ENCODE measurements at regions not wholly inside any gene's neighbourhood (a gene's known extent, or its start where the extent isn't known, plus 50 kb on each side); places are given as distances from the start of the nearest gene placed in this dataset.

DNA sequence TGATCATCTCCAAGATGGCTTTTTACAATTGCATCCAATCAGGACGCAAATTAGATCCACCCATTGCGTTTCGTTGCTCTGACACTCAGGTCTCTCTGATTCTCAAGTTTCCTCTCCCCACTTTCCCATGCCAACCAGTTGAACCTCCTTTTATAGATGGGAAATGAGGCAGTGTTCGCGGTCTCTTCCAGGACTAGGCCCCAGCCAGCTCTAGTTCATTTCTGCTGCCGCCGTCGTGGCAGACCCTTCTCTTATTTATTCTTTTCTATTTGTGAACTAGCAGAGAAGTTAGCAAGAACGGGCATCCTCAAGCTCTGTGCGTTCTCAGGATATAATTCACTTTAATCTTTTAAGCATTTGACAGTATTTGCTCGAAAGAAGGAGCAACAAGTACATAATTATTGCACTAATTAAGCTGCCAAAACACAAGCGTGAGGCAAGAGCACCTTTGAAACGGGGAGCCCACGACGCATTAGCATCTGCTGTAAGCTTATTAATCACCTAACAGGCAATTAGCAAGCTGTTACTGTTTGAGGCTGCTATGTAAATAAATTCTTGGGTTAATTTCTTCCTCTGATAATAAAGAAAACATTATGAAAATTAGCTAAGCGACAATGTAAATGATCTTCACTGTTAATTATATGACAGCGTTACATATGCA is 246.4 kb upstream of the TLE3 start:
- POLR2A ChIA-PET (ENCODE audit: low non-redundant PET), result no interaction called here
- DNase-seq (ENCODE audit: low spot score), result no peak
- CTCF ChIA-PET, result no interaction called here

DNA sequence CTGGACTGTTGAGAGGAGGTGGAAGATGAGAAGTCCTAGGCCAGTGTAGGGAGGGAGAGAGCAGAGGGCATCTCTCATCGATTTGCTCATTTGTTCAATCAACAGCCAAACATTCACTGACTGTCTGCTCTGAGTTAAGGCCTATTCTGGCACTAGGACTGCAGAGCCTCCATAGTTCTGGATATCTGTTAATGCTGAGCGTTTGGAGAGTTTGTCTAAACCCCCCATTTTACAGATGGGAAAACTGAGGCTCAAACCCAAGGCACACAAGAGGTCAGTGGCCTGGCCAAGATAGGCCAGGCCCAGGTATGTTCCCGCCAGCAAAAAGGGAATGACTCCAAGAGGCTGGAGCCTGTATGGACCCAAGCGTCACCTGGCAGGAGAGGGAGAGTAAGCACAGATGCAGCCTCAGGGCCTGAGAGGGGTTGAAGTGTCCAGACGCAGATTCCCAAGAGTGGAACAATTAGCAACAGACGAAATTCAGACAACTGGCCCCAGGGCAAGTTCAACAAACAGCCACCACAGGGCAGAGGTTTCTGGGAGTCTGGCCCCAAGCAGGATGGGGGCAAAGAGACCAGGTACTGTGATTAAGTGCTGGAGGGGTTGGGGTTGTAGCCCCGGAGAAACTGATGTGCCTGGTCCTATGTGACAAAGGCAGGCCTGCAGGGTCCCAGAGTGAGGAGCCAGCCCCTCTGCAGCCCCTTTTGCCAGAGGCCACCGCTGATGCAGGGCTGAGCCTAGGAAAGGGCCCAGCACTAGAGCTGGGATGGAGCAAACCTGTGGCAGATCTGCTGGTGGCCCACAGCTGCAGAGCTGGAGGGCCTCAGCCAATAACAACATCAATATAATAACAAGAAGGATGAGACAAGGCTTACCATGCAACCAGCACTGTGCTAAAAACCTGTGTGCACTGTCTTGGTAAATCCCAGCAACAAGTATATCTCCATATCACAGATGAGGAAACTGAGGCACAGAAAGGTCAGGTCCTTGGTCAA is 245.1 kb upstream of the TLE3 start:
- TF ChIP-seq CTCF (conservative IDR thresholded peaks at IDR 0.05; ENCODE audit: low read depth), result no peak
- POLR2A ChIA-PET (ENCODE audit: low non-redundant PET), result no interaction called here
- CTCF ChIA-PET, result interaction anchor here (0.5 kb wide), 1 partner anchor 83 kb away, joined by 4 read pairs; no protein-coding TSS in a partner anchor
- H3K27ac ChIP-seq, result no peak overlapping the region
- no peak for DNase-seq (ENCODE audit: low spot score)

More for the DNA sequence above, 246.4 kb upstream of the TLE3 start:
- TF ChIP-seq CTCF (conservative IDR thresholded peaks at IDR 0.05; ENCODE audit: low read depth), result no peak
- H3K27ac ChIP-seq, result no peak overlapping the region

GRCh38 chr15:70342141-70342540 is 244.4 kb upstream of the TLE3 start:
- ChIA-PET CTCF (no interaction called here), POLR2A (ENCODE audit: low non-redundant PET) (no interaction called here)
- no peak overlapping the region for H3K27ac ChIP-seq
- no peak for TF ChIP-seq CTCF (conservative IDR thresholded peaks at IDR 0.05; ENCODE audit: low read depth)
- no peak for DNase-seq (ENCODE audit: low spot score)

- H3K27ac ChIP-seq, result no peak overlapping the region
- TF ChIP-seq CTCF (conservative IDR thresholded peaks at IDR 0.05; ENCODE audit: low read depth), result no peak
- no peak for DNase-seq (ENCODE audit: low spot score)
- POLR2A ChIA-PET (ENCODE audit: low non-redundant PET), result no interaction called here
- CTCF ChIA-PET, result no interaction called here
Observed at GRCh38 chr15:70341566-70341965, 243.8 kb upstream of the TLE3 start.

GRCh38 chr15:70340494-70340870 is 242.8 kb upstream of the TLE3 start:
- no peak for TF ChIP-seq CTCF (conservative IDR thresholded peaks at IDR 0.05; ENCODE audit: low read depth)
- CTCF ChIA-PET, result interaction anchor here (0.9 kb wide), 1 partner anchor 127 kb away, joined by 3 read pairs; no protein-coding TSS in a partner anchor
- DNase-seq (ENCODE audit: low spot score), result no peak
- no peak overlapping the region for H3K27ac ChIP-seq
- POLR2A ChIA-PET (ENCODE audit: low non-redundant PET), result no interaction called here

- CTCF ChIA-PET, result interaction anchor here (0.9 kb wide), 1 partner anchor 127 kb away, joined by 3 read pairs; no protein-coding TSS in a partner anchor
Observed at GRCh38 chr15:70339571-70340493, 242.1 kb upstream of the TLE3 start.

More at GRCh38 chr15:70339571-70340493, 242.1 kb upstream of the TLE3 start:
- POLR2A ChIA-PET (ENCODE audit: low non-redundant PET), result no interaction called here
- DNase-seq (ENCODE audit: low spot score), result no peak
- H3K27ac ChIP-seq, result no peak overlapping the region
- TF ChIP-seq CTCF (conservative IDR thresholded peaks at IDR 0.05; ENCODE audit: low read depth), result no peak
